ENCODE measurements at regions not wholly inside any gene's neighbourhood (a gene's known extent, or its start where the extent isn't known, plus 50 kb on each side); places are given as distances from the start of the nearest gene placed in this dataset.

GRCh38 chr5:38032149-38032548, 192.3 kb upstream of the GDNF start:
- no peak overlapping the region for H3K4me3 ChIP-seq
- H3K27ac ChIP-seq = no peak overlapping the region
- DNase-seq (ENCODE audit: low spot score) = no peak
- 90% methylated on average over 1 of the region's 1 CpG for WGBS
- no peaks in the 10 kb centered on the region for H3K27me3 ChIP-seq (replicated peaks; ENCODE audit: insufficient read depth)
- no peaks in the 10 kb centered on the region for H3K36me3 ChIP-seq
- H3K4me1 ChIP-seq (replicated peaks) = no peaks in the 10 kb centered on the region
- no peaks in the 10 kb centered on the region for H3K9me3 ChIP-seq
- no peak for TF ChIP-seq POLR2A (IDR thresholded peaks at IDR 0.05)
- TF ChIP-seq POLR2AphosphoS5 (IDR thresholded peaks at IDR 0.05) = no peak
- TF ChIP-seq CTCF (IDR thresholded peaks at IDR 0.05) = no peak
- intact Hi-C loops (cut with DNase I) = no loop called here

- intact Hi-C loops (cut with DNase I) = no loop called here
- Histone ChIP-seq H3K9me3 (no peaks in the 10 kb centered on the region), H3K27ac (no peak overlapping the region), H3K36me3 (no peaks in the 10 kb centered on the region), H3K4me3 (no peak overlapping the region), H3K4me1 (replicated peaks) (no peaks in the 10 kb centered on the region), H3K27me3 (replicated peaks; ENCODE audit: insufficient read depth) (no peaks in the 10 kb centered on the region)
- 78% methylated on average over 1 of the region's 1 CpG for WGBS
- TF ChIP-seq POLR2AphosphoS5 (IDR thresholded peaks at IDR 0.05) = no peak
- no peak for TF ChIP-seq CTCF (IDR thresholded peaks at IDR 0.05)
- no peak for TF ChIP-seq POLR2A (IDR thresholded peaks at IDR 0.05)
- no peak for DNase-seq (ENCODE audit: low spot score)
These were observed 191.5 kb upstream of the GDNF start for GRCh38 chr5:38031304-38031703.

- H3K36me3 ChIP-seq = no peaks in the 10 kb centered on the region
- no peak overlapping the region for H3K27ac ChIP-seq
- TF ChIP-seq POLR2AphosphoS5 (IDR thresholded peaks at IDR 0.05) = no peak
- TF ChIP-seq CTCF (IDR thresholded peaks at IDR 0.05) = no peak
- no peak for TF ChIP-seq POLR2A (IDR thresholded peaks at IDR 0.05)
- no peak overlapping the region for H3K4me3 ChIP-seq
- no peaks in the 10 kb centered on the region for H3K27me3 ChIP-seq (replicated peaks; ENCODE audit: insufficient read depth)
- no peaks in the 10 kb centered on the region for H3K4me1 ChIP-seq (replicated peaks)
- intact Hi-C loops (cut with DNase I) = no loop called here
- H3K9me3 ChIP-seq = no peaks in the 10 kb centered on the region
- 92% methylated on average over 6 of the region's 6 CpGs for WGBS
- no peak for DNase-seq (ENCODE audit: low spot score)
These were observed 189.7 kb upstream of the GDNF start for GRCh38 chr5:38029397-38030065.

GRCh38 chr5:38023799-38024198, 184.0 kb upstream of the GDNF start:
- H3K36me3 ChIP-seq = no peaks in the 10 kb centered on the region
- 57% methylated on average over 4 of the region's 4 CpGs for WGBS
- intact Hi-C loops (cut with DNase I) = no loop called here
- H3K27me3 ChIP-seq (replicated peaks; ENCODE audit: insufficient read depth) = no peaks in the 10 kb centered on the region
- no peaks in the 10 kb centered on the region for H3K4me1 ChIP-seq (replicated peaks)
- no peaks in the 10 kb centered on the region for H3K9me3 ChIP-seq
- H3K27ac ChIP-seq = no peak overlapping the region
- H3K4me3 ChIP-seq = no peak overlapping the region
- no peak for TF ChIP-seq POLR2A (IDR thresholded peaks at IDR 0.05)
- no peak for TF ChIP-seq POLR2AphosphoS5 (IDR thresholded peaks at IDR 0.05)
- peak in 1 of 4 experiments; percentile 25 for TF ChIP-seq CTCF (IDR thresholded peaks at IDR 0.05)
- no peak for DNase-seq (ENCODE audit: low spot score)

GRCh38 chr5:38023371-38023770, 183.5 kb upstream of the GDNF start:
- Histone ChIP-seq H3K27ac (no peak overlapping the region), H3K4me3 (no peak overlapping the region), H3K9me3 (no peaks in the 10 kb centered on the region), H3K27me3 (replicated peaks; ENCODE audit: insufficient read depth) (no peaks in the 10 kb centered on the region), H3K36me3 (no peaks in the 10 kb centered on the region), H3K4me1 (replicated peaks) (no peaks in the 10 kb centered on the region)
- no peak for DNase-seq (ENCODE audit: low spot score)
- intact Hi-C loops (cut with DNase I) = no loop called here
- TF ChIP-seq CTCF (IDR thresholded peaks at IDR 0.05) = no peak
- no peak for TF ChIP-seq POLR2A (IDR thresholded peaks at IDR 0.05)
- no peak for TF ChIP-seq POLR2AphosphoS5 (IDR thresholded peaks at IDR 0.05)
- 73% methylated on average over 4 of the region's 4 CpGs for WGBS
